Thyroid gland (tissue), 4 donors: ENCODE measurements at regions not wholly inside any gene's neighbourhood (a gene's known extent, or its start where the extent isn't known, plus 50 kb on each side); places are given as distances from the start of the nearest gene placed in this dataset.

Source experiments
- POLR2A ChIP-seq, 2 donors: fragments of 450-650 bp; IDR thresholded peaks; one replicate each; pipeline ENCODE4 v1.6.1; 2017; ENCODE audit warnings: antibody characterized with exemption in 2 of 2, mild to moderate bottlenecking in 2 of 2, moderate library complexity in 1 of 2
- TF ChIP-seq, protein P1 (sequence below), 6 experiments: fragments of 200-600 bp in 3 of 6; fragments of 450-650 bp in 3 of 6; sonication (generic) in 3 of 6; IDR thresholded peaks; one replicate each; pipeline ENCODE4 v1.5.1; 2016 to 2019; ENCODE audit warnings: antibody characterized with exemption in 6 of 6, mild to moderate bottlenecking in 2 of 6, inconsistent platforms in 1 of 6, moderate library complexity in 1 of 6

DNA sequence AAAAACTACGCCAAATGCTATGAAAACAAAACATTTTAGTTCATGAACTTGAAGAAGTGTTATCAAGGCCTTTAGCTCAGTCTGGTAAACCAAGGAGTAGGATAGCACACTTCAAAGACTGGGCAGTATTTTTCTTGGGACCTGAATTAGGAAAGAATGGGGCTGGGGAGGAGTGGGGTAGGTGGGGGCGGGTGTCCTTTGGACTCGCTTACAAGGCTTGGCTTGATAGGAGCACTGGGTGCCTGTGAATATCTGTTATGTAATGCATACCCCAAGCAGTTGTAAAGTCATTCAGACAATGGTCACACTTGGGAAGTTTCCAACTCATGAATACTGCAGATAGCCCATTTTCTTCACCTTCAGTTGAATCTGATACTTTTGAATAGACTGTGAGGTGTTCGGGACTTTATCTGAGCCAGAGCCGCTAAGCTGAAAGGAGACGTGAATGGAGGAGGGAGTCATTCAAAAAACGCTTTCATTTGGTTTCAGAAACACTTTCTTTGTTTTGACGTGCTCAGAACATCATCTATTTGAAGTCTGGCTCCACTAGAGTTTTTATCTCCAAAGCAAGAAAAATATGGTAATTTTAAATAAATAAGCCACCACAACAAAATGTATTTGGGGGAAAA lies 70.1 kb upstream of the FAM204A start:
- TF ChIP-seq, protein P1, sequence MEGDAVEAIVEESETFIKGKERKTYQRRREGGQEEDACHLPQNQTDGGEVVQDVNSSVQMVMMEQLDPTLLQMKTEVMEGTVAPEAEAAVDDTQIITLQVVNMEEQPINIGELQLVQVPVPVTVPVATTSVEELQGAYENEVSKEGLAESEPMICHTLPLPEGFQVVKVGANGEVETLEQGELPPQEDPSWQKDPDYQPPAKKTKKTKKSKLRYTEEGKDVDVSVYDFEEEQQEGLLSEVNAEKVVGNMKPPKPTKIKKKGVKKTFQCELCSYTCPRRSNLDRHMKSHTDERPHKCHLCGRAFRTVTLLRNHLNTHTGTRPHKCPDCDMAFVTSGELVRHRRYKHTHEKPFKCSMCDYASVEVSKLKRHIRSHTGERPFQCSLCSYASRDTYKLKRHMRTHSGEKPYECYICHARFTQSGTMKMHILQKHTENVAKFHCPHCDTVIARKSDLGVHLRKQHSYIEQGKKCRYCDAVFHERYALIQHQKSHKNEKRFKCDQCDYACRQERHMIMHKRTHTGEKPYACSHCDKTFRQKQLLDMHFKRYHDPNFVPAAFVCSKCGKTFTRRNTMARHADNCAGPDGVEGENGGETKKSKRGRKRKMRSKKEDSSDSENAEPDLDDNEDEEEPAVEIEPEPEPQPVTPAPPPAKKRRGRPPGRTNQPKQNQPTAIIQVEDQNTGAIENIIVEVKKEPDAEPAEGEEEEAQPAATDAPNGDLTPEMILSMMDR (IDR thresholded peaks at IDR 0.05) = no peak
- no peak for TF ChIP-seq POLR2A (IDR thresholded peaks at IDR 0.05)
